Upper lobe of left lung (tissue), 4 donors: ENCODE measurements at regions not wholly inside any gene's neighbourhood (a gene's known extent, or its start where the extent isn't known, plus 50 kb on each side); places are given as distances from the start of the nearest gene placed in this dataset.

Source experiments
- CTCF ChIP-seq, 6 experiments: fragments of 450-650 bp in 4 of 6; fragments of 200-600 bp in 2 of 6; sonication (generic) in 2 of 6; IDR thresholded peaks; one replicate each; pipeline ENCODE4 v1.5.1; 2016 to 2019; ENCODE audit warnings: antibody characterized with exemption in 6 of 6
- POLR2AphosphoS5 ChIP-seq, 2 donors: sonication (generic); formaldehyde crosslinking; IDR thresholded peaks; one replicate each; pipeline ENCODE4 v1.5.1; 2017; ENCODE audit warnings: antibody characterized with exemption in 2 of 2

DNA sequence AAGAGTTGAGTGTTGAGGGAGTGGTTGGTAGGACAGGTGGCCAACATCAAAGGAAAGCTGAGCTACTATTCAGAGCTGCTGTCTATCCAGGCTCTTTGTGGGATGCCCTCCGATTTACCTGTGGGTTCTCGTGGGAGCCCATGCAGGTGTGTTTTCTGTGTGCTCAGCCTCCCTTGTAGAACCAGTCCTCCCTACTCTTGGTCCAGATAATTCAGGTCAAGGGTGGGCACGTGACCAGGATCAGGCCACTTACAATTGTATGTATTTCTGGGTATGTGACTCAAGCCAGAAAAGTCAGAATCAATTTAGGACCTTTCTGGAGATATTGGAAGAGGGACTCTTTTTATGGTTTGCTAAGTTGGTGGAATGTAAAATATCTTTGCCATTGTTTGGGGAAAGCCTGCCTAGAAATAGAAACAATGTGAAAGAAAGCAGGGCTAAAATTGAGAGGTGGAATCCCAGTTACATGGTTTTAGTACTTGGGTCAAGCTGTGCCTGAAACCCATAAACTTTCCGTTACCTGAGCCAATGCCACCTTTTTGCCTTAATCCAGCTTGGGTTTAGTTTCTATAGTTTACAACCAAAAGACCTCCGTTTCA is 93.2 kb downstream of the PDCL3 start:
- no peak for TF ChIP-seq CTCF (IDR thresholded peaks at IDR 0.05)
- no peak for TF ChIP-seq POLR2AphosphoS5 (IDR thresholded peaks at IDR 0.05)
